ENCODE measurements at regions not wholly inside any gene's neighbourhood (a gene's known extent, or its start where the extent isn't known, plus 50 kb on each side); places are given as distances from the start of the nearest gene placed in this dataset.

DNA sequence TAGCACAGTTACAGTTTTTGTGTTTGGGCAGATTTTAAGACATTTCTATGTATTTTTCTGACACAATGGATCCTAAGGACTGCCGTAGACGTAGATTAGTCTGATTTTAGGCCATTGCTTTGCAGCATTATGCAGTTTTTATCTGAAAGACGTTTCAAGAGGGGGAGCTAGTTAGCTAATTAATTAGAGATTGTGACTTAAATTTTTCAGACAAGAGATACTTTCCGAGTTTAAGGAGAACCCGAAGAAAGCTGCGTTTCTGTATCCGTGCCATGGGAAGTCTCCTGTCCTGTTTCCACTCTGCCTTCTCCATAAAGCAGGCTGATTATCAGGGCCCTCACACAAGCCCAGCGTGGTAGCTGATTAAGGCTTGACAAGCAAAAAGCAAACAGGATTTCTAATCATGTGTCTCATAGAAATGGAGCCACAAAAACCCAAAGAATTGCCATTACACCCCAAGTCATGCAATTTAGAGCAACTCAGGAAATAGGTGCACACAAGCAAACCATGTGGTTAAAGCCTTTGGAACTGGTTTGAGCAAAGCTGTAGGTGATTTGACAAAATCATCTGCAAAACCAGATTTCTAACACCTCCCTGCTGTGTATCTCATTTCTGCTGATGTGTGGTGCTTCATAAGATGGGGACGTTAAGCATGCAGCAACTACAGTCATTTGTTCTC lies 808.1 kb downstream of the RNF144A start:
- Histone ChIP-seq H3K27me3 (ENCODE audit: control insufficient read depth in 4 of 4, insufficient read depth in 4 of 4, low read length in 3 of 4) (no peaks in the 10 kb centered on the region), H3K4me3 (ENCODE audit: low read depth in 1 of 3, low read length in 3 of 3) (no peak overlapping the region), H3K9me3 (ENCODE audit: control insufficient read depth in 4 of 4, low read length in 3 of 4) (no peaks in the 10 kb centered on the region), H3K36me3 (ENCODE audit: control insufficient read depth in 4 of 4, insufficient read depth in 3 of 4, low read depth in 1 of 4, low read length in 3 of 4) (no peaks in the 10 kb centered on the region), H3K9ac (ENCODE audit: low read depth in 1 of 2, low read length in 2 of 2) (no peak overlapping the region), H3K4me1 (ENCODE audit: control insufficient read depth in 4 of 4, insufficient read depth in 4 of 4, low read length in 3 of 4) (no peaks in the 10 kb centered on the region), H3K27ac (ENCODE audit: low read depth in 1 of 2, low read length in 2 of 2) (no peak overlapping the region)
- DNase-seq (ENCODE audit: low spot score): no peak
- TF ChIP-seq TAF1 (conservative IDR thresholded peaks at IDR 0.05) (no peak), SP1 (IDR thresholded peaks at IDR 0.05) (no peak), RAD21 (IDR thresholded peaks at IDR 0.05) (peak; percentile 69 to 70), YY1 (IDR thresholded peaks at IDR 0.05) (no peak)
- TF ChIP-seq, protein P1, sequence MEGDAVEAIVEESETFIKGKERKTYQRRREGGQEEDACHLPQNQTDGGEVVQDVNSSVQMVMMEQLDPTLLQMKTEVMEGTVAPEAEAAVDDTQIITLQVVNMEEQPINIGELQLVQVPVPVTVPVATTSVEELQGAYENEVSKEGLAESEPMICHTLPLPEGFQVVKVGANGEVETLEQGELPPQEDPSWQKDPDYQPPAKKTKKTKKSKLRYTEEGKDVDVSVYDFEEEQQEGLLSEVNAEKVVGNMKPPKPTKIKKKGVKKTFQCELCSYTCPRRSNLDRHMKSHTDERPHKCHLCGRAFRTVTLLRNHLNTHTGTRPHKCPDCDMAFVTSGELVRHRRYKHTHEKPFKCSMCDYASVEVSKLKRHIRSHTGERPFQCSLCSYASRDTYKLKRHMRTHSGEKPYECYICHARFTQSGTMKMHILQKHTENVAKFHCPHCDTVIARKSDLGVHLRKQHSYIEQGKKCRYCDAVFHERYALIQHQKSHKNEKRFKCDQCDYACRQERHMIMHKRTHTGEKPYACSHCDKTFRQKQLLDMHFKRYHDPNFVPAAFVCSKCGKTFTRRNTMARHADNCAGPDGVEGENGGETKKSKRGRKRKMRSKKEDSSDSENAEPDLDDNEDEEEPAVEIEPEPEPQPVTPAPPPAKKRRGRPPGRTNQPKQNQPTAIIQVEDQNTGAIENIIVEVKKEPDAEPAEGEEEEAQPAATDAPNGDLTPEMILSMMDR (IDR thresholded peaks at IDR 0.05; ENCODE audit: low read depth, low read length, missing input control): peak; percentile 19
- 47% methylated on average over 9 of the region's 9 CpGs for WGBS

DNA sequence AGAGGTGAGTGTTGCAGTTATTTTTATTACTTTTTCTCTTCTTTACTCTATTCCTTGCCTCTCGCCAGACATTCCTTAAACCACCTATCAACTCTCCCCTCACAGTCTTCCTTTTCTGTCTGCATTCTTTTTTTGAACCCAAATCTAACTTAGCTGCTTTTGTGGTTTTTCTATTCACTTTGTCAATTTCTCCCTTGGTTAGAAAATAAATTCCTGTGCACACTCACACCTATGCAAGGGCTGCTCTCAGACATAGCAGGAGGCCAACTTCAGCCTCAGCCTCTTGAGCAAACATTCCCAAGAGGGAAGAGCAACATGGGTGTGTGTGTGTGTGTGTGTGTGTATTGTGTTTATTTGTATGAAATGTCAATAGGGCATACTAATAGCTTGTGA lies 808.6 kb downstream of the RNF144A start:
- Histone ChIP-seq H3K4me1 (ENCODE audit: control insufficient read depth in 4 of 4, insufficient read depth in 4 of 4, low read length in 3 of 4) (no peaks in the 10 kb centered on the region), H3K9ac (ENCODE audit: low read depth in 1 of 2, low read length in 2 of 2) (no peak overlapping the region), H3K4me3 (ENCODE audit: low read depth in 1 of 3, low read length in 3 of 3) (no peak overlapping the region), H3K27me3 (ENCODE audit: control insufficient read depth in 4 of 4, insufficient read depth in 4 of 4, low read length in 3 of 4) (no peaks in the 10 kb centered on the region), H3K27ac (ENCODE audit: low read depth in 1 of 2, low read length in 2 of 2) (no peak overlapping the region), H3K9me3 (ENCODE audit: control insufficient read depth in 4 of 4, low read length in 3 of 4) (no peaks in the 10 kb centered on the region), H3K36me3 (ENCODE audit: control insufficient read depth in 4 of 4, insufficient read depth in 3 of 4, low read depth in 1 of 4, low read length in 3 of 4) (no peaks in the 10 kb centered on the region)
- DNase-seq (ENCODE audit: low spot score): no peak
- no peak for TF ChIP-seq RAD21 (IDR thresholded peaks at IDR 0.05)
- no peak for TF ChIP-seq JUND (IDR thresholded peaks at IDR 0.05)
- no peak for TF ChIP-seq YY1 (IDR thresholded peaks at IDR 0.05)
- no peak for TF ChIP-seq NR2F2 (IDR thresholded peaks at IDR 0.05)
- TF ChIP-seq, protein P2, sequence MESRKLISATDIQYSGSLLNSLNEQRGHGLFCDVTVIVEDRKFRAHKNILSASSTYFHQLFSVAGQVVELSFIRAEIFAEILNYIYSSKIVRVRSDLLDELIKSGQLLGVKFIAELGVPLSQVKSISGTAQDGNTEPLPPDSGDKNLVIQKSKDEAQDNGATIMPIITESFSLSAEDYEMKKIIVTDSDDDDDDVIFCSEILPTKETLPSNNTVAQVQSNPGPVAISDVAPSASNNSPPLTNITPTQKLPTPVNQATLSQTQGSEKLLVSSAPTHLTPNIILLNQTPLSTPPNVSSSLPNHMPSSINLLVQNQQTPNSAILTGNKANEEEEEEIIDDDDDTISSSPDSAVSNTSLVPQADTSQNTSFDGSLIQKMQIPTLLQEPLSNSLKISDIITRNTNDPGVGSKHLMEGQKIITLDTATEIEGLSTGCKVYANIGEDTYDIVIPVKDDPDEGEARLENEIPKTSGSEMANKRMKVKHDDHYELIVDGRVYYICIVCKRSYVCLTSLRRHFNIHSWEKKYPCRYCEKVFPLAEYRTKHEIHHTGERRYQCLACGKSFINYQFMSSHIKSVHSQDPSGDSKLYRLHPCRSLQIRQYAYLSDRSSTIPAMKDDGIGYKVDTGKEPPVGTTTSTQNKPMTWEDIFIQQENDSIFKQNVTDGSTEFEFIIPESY (IDR thresholded peaks at IDR 0.05): no peak
- WGBS: 92% methylated on average over 1 of the region's 1 CpG

DNA sequence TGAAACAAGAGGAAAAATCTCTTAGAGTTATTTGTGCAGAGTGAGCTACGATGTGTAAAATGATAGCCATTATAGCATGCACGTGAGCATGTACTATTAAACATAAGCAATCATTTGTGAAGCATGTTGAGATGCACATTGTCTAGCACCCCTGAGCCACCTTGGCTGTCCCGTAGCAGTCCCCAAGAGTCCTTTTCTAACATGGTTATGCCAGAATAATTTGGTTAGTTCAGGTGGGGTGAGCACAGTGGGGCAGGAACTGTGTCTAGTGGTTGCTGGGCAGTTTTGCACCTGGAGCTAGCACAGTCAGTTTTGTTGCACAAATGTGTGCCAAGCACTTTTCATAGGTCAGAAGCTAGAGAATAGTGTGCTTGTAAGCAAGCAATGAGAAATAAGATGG lies 809.8 kb downstream of the RNF144A start:
- H3K4me1 ChIP-seq (ENCODE audit: control insufficient read depth in 4 of 4, insufficient read depth in 4 of 4, low read length in 3 of 4): no peaks in the 10 kb centered on the region
- no peak overlapping the region for H3K4me3 ChIP-seq (ENCODE audit: low read depth in 1 of 3, low read length in 3 of 3)
- no peak for DNase-seq (ENCODE audit: low spot score)
- WGBS: 91% methylated on average over 3 of the region's 3 CpGs
- no peak overlapping the region for H3K9ac ChIP-seq (ENCODE audit: low read depth in 1 of 2, low read length in 2 of 2)
- no peak overlapping the region for H3K27ac ChIP-seq (ENCODE audit: low read depth in 1 of 2, low read length in 2 of 2)
- TF ChIP-seq EGR1 (IDR thresholded peaks at IDR 0.05; ENCODE audit: low read depth in 2 of 2) (no peak), TAF1 (conservative IDR thresholded peaks at IDR 0.05) (no peak), RAD21 (IDR thresholded peaks at IDR 0.05) (no peak), HNF4A (conservative IDR thresholded peaks at IDR 0.05) (no peak), HNF4G (IDR thresholded peaks at IDR 0.05) (no peak), RXRA (IDR thresholded peaks at IDR 0.05) (no peak), FOXA2 (IDR thresholded peaks at IDR 0.05) (no peak), FOXA1 (IDR thresholded peaks at IDR 0.05) (no peak), YY1 (IDR thresholded peaks at IDR 0.05) (no peak), JUND (IDR thresholded peaks at IDR 0.05) (no peak)
- TF ChIP-seq, protein P3, sequence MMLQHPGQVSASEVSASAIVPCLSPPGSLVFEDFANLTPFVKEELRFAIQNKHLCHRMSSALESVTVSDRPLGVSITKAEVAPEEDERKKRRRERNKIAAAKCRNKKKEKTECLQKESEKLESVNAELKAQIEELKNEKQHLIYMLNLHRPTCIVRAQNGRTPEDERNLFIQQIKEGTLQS (IDR thresholded peaks at IDR 0.05): no peak
- TF ChIP-seq, protein P1 (IDR thresholded peaks at IDR 0.05; ENCODE audit: low read depth, low read length, missing input control): no peak
- no peaks in the 10 kb centered on the region for H3K9me3 ChIP-seq (ENCODE audit: control insufficient read depth in 4 of 4, low read length in 3 of 4)
- no peaks in the 10 kb centered on the region for H3K36me3 ChIP-seq (ENCODE audit: control insufficient read depth in 4 of 4, insufficient read depth in 3 of 4, low read depth in 1 of 4, low read length in 3 of 4)
- no peaks in the 10 kb centered on the region for H3K27me3 ChIP-seq (ENCODE audit: control insufficient read depth in 4 of 4, insufficient read depth in 4 of 4, low read length in 3 of 4)
